Coronary artery (tissue), 2 donors: ENCODE measurements at regions not wholly inside any gene's neighbourhood (a gene's known extent, or its start where the extent isn't known, plus 50 kb on each side); places are given as distances from the start of the nearest gene placed in this dataset.

Source experiments
- DNase-seq: peaks from one replicate; pipeline ENCODE4 v3.0.0-alpha.2; 2017; ENCODE audit warnings: low spot score
- H3K27ac ChIP-seq, 2 donors: fragments of 200-600 bp; sonication (generic); one replicate each; pipeline ENCODE4 v1.5.1; 2016 to 2019
- H3K4me3 ChIP-seq: fragments of 200-600 bp; sonication (generic); 2 replicates; pipeline ENCODE4 v1.5.1; 2016; ENCODE audit warnings: mild to moderate bottlenecking, moderate library complexity
- CTCF ChIP-seq: fragments of 200-600 bp; sonication (generic); IDR thresholded peaks from one replicate; pipeline ENCODE4 v1.5.1; 2019; ENCODE audit warnings: antibody characterized with exemption

- DNase-seq, result no peak
- Histone ChIP-seq H3K4me3 (no peak overlapping the region), H3K27ac (no peak overlapping the region)
- no peak for TF ChIP-seq CTCF
These were observed 253.3 kb upstream of the RGS18 start for GRCh38 chr1:191904991-191905390.

- DNase-seq, result no peak
- TF ChIP-seq CTCF, result no peak
- Histone ChIP-seq H3K27ac (no peak overlapping the region), H3K4me3 (no peak overlapping the region)
These were observed 252.5 kb upstream of the RGS18 start for GRCh38 chr1:191905781-191906180.

- TF ChIP-seq CTCF, result no peak
- H3K4me3 ChIP-seq, result no peak overlapping the region
- no peak for DNase-seq
- no peak overlapping the region for H3K27ac ChIP-seq
These were observed 251.1 kb upstream of the RGS18 start for GRCh38 chr1:191907121-191907520.

GRCh38 chr1:191910245-191910644 lies 248.0 kb upstream of the RGS18 start:
- no peak overlapping the region for H3K4me3 ChIP-seq
- no peak for TF ChIP-seq CTCF

GRCh38 chr1:191912517-191912916 lies 245.7 kb upstream of the RGS18 start:
- no peak for DNase-seq
- TF ChIP-seq CTCF, result no peak
- H3K4me3 ChIP-seq, result no peak overlapping the region
- no peak overlapping the region for H3K27ac ChIP-seq

More at GRCh38 chr1:191910245-191910644, 248.0 kb upstream of the RGS18 start:
- DNase-seq, result no peak
- no peak overlapping the region for H3K27ac ChIP-seq

GRCh38 chr1:191913260-191913977 lies 244.8 kb upstream of the RGS18 start:
- DNase-seq, result no peak
- Histone ChIP-seq H3K27ac (no peak overlapping the region), H3K4me3 (no peak overlapping the region)
- TF ChIP-seq CTCF, result no peak

GRCh38 chr1:191929383-191929782 lies 228.9 kb upstream of the RGS18 start:
- H3K4me3 ChIP-seq, result no peak overlapping the region
- no peak overlapping the region for H3K27ac ChIP-seq
- TF ChIP-seq CTCF, result no peak
- no peak for DNase-seq
